ENCODE measurements at regions not wholly inside any gene's neighbourhood (a gene's known extent, or its start where the extent isn't known, plus 50 kb on each side); places are given as distances from the start of the nearest gene placed in this dataset.

DNA sequence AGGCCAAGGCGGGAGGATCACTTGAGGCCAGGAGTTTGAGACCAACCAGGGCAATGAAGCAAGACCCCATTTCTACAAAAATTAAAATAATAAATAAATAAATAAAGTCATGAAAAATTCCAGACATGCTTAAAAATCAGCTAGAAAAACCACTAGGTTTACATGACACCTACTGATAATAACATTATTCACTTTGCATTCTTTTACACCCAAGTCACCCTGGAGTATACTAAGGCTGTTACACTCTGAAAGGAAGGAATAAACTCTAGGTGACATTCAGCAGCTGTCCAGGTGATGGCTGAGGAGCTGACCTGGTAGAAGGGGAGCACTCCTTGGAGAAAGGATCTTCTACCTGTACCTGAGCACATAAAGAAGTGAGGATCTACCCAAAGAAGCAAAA lies 179.2 kb downstream of the ZNF281 start:
- TF ChIP-seq YY1 (IDR thresholded peaks at IDR 0.05; ENCODE audit: insufficient read depth, insufficient read length): no peak
- TF ChIP-seq ZNF274 (IDR thresholded peaks at IDR 0.05; ENCODE audit: low read depth, low read length): no peak
- TF ChIP-seq SUZ12 (IDR thresholded peaks at IDR 0.05; ENCODE audit: extremely low read depth, insufficient read depth, insufficient read length): no peak
